GM19324 (cell line): ENCODE measurements at regions not wholly inside any gene's neighbourhood (a gene's known extent, or its start where the extent isn't known, plus 50 kb on each side); places are given as distances from the start of the nearest gene placed in this dataset.

Experiments
- ATAC-seq: cut with Tn5 transposase; IDR thresholded peaks from one replicate; pipeline ENCODE4 v1.9.1; 2021; ENCODE audit warnings: mild to moderate bottlenecking, moderate library complexity; ENCODE audit not compliant: unreplicated experiment, low FRiP score

DNA sequence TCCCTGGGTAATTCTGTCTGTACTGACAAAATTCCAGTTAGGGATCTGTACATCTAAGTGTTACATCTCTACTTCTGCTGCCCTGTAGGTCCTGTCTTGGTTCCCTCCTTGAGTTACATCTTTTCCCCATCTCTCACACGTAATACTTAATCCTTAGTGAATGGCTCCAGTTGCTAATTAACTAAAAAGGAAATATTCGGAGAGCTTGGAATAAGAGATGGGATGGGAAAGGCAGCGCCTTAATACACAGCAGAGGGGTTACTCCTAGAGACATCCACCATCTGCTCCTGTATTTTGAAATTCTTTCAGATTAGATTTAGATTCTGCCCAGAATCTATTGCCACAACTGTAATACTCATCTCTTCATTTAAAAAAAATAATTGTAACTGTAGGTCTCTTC is 384.0 kb downstream of the SAMD5 start:
- ATAC-seq = no peak

DNA sequence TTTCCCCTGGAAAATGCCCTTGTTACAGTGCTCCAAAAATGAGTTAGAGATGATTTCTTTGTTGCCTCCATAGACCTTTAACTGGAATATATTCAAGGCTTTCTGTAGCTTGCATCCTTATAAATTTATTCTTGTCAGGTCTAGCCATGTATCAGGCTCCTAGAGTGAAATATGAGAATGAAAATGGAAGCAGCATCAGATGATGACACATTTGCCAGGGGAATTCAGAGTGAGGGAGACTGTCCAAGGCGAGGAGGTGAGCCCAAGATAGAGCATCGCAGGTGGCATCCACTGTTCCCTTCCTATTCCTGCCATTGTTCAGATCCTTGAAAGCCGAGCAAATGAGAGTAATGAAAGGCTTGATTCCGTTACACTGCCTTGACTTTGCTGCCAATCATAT is 386.8 kb downstream of the SAMD5 start:
- ATAC-seq = no peak

DNA sequence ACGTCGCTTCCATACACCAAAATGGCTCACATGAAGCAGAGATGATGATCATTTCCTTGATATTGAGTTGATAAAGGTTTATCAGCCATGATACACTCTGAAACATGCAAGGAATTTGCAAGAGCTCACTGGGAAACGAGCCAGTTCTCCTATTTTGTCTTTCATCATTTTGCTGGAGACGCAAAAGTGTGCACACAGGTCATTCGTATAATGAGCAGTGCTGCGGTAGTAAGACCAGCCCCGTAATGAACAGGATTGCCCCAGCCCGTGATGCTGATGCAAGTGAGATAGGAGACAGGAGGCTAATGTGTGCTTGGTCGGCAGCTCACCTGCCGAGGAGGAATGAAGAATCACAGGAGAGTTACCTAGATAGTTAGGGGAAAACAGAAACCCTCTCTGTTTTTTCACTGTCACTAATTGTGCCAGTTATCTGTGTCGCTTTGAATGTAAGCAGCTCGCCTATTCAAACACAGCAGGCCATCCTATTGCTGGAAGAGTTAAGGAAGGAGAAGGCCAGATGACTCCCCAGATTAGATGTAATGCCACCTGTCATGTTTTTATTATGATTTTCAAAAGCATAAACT is 391.8 kb downstream of the SAMD5 start:
- ATAC-seq = no peak

DNA sequence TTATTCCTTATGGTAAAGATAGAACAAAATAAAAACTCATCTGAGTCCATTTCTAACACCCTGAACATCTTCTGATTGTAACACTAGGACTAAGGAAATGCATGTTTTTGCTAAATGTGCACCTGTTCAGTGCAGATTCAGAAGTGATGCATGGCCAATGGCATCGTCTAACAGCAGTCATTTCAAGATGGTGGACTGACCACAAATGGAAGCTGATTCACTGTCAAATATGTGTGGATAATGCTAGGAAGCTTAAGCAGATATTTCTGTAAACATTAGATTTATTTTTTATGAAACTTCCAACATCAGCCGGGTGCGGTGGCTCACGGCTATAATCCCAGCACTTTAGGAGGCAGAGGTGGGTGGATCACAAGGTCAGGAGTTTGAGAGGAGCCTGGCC is 394.8 kb downstream of the SAMD5 start:
- no peak for ATAC-seq

GRCh38 chr6:147903931-147904330 is 395.4 kb downstream of the SAMD5 start:
- ATAC-seq = no peak

GRCh38 chr6:147904416-147904815 is 395.9 kb downstream of the SAMD5 start:
- ATAC-seq = no peak

GRCh38 chr6:147905711-147906110 is 397.2 kb downstream of the SAMD5 start:
- no peak for ATAC-seq

DNA sequence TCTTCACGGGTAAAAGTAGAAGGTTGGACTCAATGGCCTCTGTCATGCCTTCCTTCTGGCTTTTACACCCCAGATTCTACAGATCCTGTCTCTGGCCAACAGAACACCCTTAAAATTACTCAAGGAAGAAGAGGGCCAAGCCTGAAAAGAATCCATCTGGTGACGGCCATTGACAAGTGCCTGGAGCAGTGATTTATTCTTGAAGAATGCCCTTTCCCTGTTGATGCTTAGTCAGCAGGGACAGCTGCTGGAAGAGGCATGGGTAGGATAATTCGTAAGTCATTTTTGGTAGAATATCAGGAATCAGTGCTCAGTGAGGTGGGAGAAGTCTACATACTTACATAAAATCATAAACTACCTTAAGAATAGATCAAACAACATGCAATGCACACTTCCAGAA is 397.9 kb downstream of the SAMD5 start:
- ATAC-seq = no peak

DNA sequence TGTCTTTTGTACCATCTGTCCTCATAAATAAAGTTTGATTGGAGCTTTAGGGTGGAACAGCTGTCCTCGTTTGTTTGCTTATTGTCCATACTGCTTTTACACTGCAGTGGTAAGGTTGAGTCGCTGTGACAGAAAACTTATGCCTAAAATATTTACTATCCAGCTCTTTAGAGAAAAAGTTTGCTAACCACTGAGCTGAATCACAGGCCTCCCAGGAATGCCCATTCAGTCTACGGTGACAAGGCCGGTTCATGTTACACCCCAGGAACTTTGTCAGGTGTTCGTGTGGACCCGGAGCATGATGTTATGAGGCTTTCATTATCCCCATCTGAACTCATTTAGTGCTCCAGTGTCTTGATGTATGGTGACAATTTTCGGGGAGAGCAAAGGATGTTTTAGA is 401.1 kb downstream of the SAMD5 start:
- no peak for ATAC-seq

GRCh38 chr6:147910281-147910680 is 401.8 kb downstream of the SAMD5 start:
- no peak for ATAC-seq

- no peak for ATAC-seq
Observed at GRCh38 chr6:147911057-147911456, 402.6 kb downstream of the SAMD5 start.

- ATAC-seq = no peak
Observed at GRCh38 chr6:147911686-147912085, 403.2 kb downstream of the SAMD5 start.

- no peak for ATAC-seq
Observed at GRCh38 chr6:147922799-147923198, 414.3 kb downstream of the SAMD5 start.

DNA sequence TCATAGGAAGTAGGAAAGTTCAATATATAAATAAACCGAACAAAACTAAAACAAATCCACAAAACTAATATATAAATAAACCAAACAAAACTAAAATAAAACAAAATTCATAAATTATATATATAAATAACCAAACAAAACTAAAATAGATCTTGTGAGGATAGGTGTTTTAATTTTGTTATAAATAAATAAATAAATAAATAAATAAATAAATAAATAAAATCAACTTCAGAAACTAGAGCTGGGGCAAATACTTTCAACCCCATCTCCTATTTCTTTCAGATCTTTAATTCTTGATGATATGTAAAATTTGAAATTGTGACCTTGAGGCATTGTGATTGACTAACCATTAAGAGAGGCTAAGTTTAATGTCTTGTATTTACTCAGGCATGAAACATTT is 416.1 kb downstream of the SAMD5 start:
- ATAC-seq = no peak

DNA sequence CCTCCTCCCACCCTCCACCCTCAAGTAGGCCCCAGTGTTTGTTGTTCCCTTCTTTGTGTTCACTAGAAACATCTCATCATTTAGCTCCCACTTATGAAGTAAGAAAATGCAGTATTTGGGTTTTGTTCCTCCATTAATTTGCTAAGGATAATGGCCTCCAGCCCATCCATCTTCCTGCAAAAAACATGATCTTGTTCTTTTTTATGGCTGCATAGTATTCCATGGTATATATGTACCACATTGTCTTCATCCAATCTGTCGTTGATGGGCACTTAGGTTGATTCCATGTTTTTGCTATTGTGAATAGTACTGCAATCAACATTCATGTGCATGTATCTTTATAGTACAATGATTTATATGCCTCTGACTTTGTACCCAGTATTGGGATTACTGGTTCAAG is 416.8 kb upstream of the SASH1 start:
- no peak for ATAC-seq

DNA sequence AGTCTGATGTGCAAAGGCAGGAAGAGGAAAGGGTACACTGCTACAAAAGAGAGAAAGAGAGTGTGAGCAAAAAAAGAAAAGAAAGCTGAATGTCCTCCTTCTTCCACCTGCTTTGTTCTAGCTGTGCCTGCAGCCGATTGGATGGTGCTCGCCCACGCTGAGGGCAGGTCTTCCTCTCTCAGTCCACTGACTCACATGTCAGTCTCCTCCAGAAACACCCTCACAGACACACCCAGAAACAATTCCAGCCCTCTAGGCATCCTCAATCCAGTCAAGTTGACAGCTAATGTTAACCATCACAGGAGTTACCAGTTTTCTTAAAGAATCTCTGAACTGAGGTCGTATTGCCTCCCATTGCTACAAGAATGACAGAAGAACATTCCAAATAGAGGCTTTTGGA is 411.9 kb upstream of the SASH1 start:
- no peak for ATAC-seq

GRCh38 chr6:147933224-147933623 is 409.4 kb upstream of the SASH1 start:
- ATAC-seq = no peak

GRCh38 chr6:147935656-147936055 is 407.0 kb upstream of the SASH1 start:
- ATAC-seq = no peak

DNA sequence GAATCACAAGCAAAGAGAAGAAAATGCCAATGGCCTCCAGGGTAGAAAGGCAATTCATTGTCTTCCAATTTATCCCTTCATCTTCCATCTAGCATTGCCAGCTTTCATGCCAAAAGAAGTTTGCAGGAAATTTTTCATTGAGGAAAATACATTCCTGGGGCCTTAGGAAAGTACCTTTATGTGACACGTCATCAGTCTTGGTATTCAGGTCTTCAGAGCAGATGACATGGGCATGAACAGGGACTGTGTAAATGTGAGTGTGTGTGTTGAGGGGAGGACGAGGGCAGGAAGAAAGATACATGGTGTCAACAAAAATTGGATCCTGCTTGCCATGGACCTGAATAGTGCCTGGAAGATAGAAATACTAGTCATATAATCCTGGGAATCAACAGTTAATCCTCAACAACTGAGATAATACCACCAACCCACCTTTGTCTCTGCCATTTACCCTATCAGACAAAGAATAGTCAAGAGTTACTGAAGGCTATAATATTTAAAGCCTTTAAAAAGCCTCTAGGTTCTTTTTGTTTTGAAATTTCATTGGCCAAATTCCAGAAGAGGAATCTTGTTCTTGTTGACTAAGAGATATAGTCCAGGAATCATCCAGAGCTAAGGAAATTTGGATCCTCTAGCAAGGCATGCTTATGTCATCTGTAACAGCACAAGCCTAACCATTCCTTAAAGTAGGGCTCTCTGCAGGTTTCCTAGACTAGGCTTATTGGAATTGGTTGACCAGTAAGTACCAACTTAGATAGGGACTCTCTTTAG is 405.8 kb upstream of the SASH1 start:
- ATAC-seq = no peak

DNA sequence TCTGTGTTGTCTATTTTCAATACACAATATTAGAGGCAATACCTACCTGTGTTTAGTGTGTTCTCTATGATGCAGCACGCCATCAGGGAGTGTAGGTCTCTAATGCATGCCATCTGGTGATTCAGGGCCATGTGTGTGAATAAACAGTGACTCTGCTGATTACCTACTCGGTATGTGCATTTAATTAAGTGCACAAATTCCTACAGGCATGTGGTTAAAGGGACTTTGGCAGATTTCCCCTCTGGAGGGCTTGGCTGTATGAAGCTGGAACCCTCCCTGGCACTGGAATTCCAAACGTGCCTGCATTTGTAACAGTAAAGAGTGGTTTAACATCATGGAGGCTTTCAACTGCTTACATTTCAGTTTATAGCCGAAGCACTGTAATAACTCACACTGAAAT is 401.5 kb upstream of the SASH1 start:
- no peak for ATAC-seq

GRCh38 chr6:147942363-147942762 is 400.3 kb upstream of the SASH1 start:
- ATAC-seq = no peak

GRCh38 chr6:147944122-147944521 is 398.5 kb upstream of the SASH1 start:
- no peak for ATAC-seq
